Transverse colon (tissue), 4 donors: ENCODE measurements at regions not wholly inside any gene's neighbourhood (a gene's known extent, or its start where the extent isn't known, plus 50 kb on each side); places are given as distances from the start of the nearest gene placed in this dataset.

Experiments
- DNase-seq: peaks from one replicate; pipeline ENCODE4 v3.0.0-alpha.2; 2019
- H3K27ac ChIP-seq, 4 donors: fragments of 200-600 bp; sonication (generic); 2 replicates each; pipeline ENCODE4 v1.5.1; 2016 to 2018; ENCODE audit warnings: inconsistent platforms in 4 of 4
- H3K27me3 ChIP-seq: fragments of 200-600 bp; sonication (generic); 2 replicates; pipeline ENCODE4 v1.5.1; 2017; ENCODE audit warnings: inconsistent platforms
- H3K36me3 ChIP-seq, 4 donors: fragments of 200-600 bp; sonication (generic); 2 replicates each; pipeline ENCODE4 v1.5.1; 2017 to 2019; ENCODE audit warnings: inconsistent platforms in 4 of 4
- H3K4me1 ChIP-seq, 4 donors: fragments of 200-600 bp; sonication (generic); 2 replicates each; pipeline ENCODE4 v1.5.1; 2017 to 2020; ENCODE audit warnings: inconsistent platforms in 4 of 4
- H3K4me3 ChIP-seq, 4 donors: fragments of 200-600 bp; sonication (generic); 1 replicate in 1 of 4; 2 replicates in 3 of 4; pipeline versions ENCODE4 v1.5.1 to v1.6.1; 2017 to 2019; ENCODE audit warnings: inconsistent platforms in 4 of 4
- H3K9me3 ChIP-seq, 2 donors: fragments of 200-600 bp; sonication (generic); 2 replicates each; pipeline ENCODE4 v1.5.1; 2017 to 2019; ENCODE audit warnings: inconsistent platforms in 2 of 2
- EP300 ChIP-seq: sonication (generic); formaldehyde crosslinking; IDR thresholded peaks from one replicate; pipeline ENCODE4 v1.6.1; 2017; ENCODE audit warnings: antibody characterized with exemption, low read depth
- POLR2A ChIP-seq: fragments of 450-650 bp; IDR thresholded peaks from one replicate; pipeline ENCODE4 v1.6.1; 2016; ENCODE audit warnings: antibody characterized with exemption, mild to moderate bottlenecking, moderate library complexity
- POLR2AphosphoS5 ChIP-seq, 3 donors: sonication (generic); formaldehyde crosslinking; IDR thresholded peaks; one replicate each; pipeline ENCODE4 v1.6.1; 2016; ENCODE audit warnings: antibody characterized with exemption in 3 of 3
- WGBS, 2 donors: methylation state at CpG; one replicate each; pipeline ENCODE4 v1.1.5; 2018; ENCODE audit warnings: low coverage in 1 of 2; 5-methylcytosine and 5-hydroxymethylcytosine counted together
- in situ Hi-C, 4 donors: fragments of 200-750 bp; cut with MboI; loops; one replicate each; pipeline versions ENCODE4 v1.15.0 to v1.15.1; 2017; ENCODE audit warnings: low sequenced_read_pairs in 3 of 4, low pct_ligation_motif_present in 1 of 4, low pct_unique_long_range_greater_than_20kb in 1 of 4
- intact Hi-C: fragments of 100-400 bp; cut with DNase I; formaldehyde crosslinking; loops from one replicate; pipeline ENCODE4 v1.15.1; 2023; ENCODE audit warnings: low total_unique reads
- TF ChIP-seq, protein P1 (sequence below), 5 experiments: fragments of 200-600 bp in 3 of 5; fragments of 450-650 bp in 2 of 5; sonication (generic) in 3 of 5; IDR thresholded peaks; 1 replicate in 2 of 5; 2 replicates in 3 of 5; pipeline ENCODE4 v1.5.1; 2016 to 2017; ENCODE audit warnings: antibody characterized with exemption in 5 of 5, inconsistent platforms in 3 of 5, mild to moderate bottlenecking in 2 of 5, moderate library complexity in 1 of 5

DNA sequence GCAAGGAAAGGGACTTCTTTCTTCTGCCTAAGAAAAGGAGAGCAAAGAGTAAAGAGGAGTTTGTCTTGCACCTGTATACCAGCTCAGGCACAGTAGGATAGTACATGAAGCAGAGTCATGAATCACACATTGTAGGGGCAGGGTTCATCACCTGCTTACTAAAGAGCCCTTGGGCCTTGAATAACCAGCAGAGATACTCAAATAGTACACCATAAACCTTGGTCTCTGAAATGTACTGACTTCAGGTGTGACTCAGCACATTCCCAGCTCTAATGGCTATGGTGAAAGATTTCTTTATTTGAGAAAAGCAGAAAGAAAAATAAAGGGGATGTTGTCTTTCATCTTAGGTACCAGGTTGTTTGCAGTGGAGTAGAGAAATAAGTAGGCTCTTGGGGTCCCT lies 122.8 kb downstream of the KDM5D start:
- Histone ChIP-seq H3K27me3 (no peaks in the 10 kb centered on the region), H3K27ac (no peak overlapping the region), H3K36me3 (no peaks in the 10 kb centered on the region), H3K4me3 (no peak overlapping the region), H3K9me3 (no peaks in the 10 kb centered on the region), H3K4me1 (no peaks in the 10 kb centered on the region)
- no peak for DNase-seq
- TF ChIP-seq, protein P1, sequence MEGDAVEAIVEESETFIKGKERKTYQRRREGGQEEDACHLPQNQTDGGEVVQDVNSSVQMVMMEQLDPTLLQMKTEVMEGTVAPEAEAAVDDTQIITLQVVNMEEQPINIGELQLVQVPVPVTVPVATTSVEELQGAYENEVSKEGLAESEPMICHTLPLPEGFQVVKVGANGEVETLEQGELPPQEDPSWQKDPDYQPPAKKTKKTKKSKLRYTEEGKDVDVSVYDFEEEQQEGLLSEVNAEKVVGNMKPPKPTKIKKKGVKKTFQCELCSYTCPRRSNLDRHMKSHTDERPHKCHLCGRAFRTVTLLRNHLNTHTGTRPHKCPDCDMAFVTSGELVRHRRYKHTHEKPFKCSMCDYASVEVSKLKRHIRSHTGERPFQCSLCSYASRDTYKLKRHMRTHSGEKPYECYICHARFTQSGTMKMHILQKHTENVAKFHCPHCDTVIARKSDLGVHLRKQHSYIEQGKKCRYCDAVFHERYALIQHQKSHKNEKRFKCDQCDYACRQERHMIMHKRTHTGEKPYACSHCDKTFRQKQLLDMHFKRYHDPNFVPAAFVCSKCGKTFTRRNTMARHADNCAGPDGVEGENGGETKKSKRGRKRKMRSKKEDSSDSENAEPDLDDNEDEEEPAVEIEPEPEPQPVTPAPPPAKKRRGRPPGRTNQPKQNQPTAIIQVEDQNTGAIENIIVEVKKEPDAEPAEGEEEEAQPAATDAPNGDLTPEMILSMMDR (IDR thresholded peaks at IDR 0.05), result no peak
- TF ChIP-seq EP300, result no peak
- TF ChIP-seq POLR2AphosphoS5 (IDR thresholded peaks at IDR 0.05), result no peak
- TF ChIP-seq POLR2A, result no peak
- in situ Hi-C loops (no loop called here), intact Hi-C loops (no loop called here)

- Histone ChIP-seq H3K9me3 (no peaks in the 10 kb centered on the region), H3K4me3 (no peak overlapping the region), H3K27ac (no peak overlapping the region), H3K36me3 (no peaks in the 10 kb centered on the region), H3K27me3 (no peaks in the 10 kb centered on the region), H3K4me1 (no peaks in the 10 kb centered on the region)
- no peak for DNase-seq
- intact Hi-C loops (no loop called here), in situ Hi-C loops (no loop called here)
- TF ChIP-seq, protein P1 (IDR thresholded peaks at IDR 0.05), result no peak
- TF ChIP-seq POLR2AphosphoS5 (IDR thresholded peaks at IDR 0.05) (no peak), POLR2A (no peak), EP300 (no peak)
- WGBS, 2 donors, result 93% methylated on average over 3 of the region's 3 CpGs; no CpG with 5 or more reads in 1 of the 2 donors
These were observed 143.4 kb downstream of the KDM5D start for GRCh38 chrY:19601113-19601512.

- intact Hi-C loops, result no loop called here
- no peaks in the 10 kb centered on the region for H3K9me3 ChIP-seq
- in situ Hi-C loops, result no loop called here
- H3K36me3 ChIP-seq, result no peaks in the 10 kb centered on the region
- H3K27ac ChIP-seq, result no peak overlapping the region
- no peak overlapping the region for H3K4me3 ChIP-seq
- no peak for DNase-seq
- no peaks in the 10 kb centered on the region for H3K4me1 ChIP-seq
- 60% methylated on average over 1 of the region's 3 CpGs; no CpG with 5 or more reads in 1 of the 2 donors for WGBS, 2 donors
- no peaks in the 10 kb centered on the region for H3K27me3 ChIP-seq
- TF ChIP-seq POLR2A, result no peak
These were observed 143.8 kb downstream of the KDM5D start for GRCh38 chrY:19600711-19601110.

DNA sequence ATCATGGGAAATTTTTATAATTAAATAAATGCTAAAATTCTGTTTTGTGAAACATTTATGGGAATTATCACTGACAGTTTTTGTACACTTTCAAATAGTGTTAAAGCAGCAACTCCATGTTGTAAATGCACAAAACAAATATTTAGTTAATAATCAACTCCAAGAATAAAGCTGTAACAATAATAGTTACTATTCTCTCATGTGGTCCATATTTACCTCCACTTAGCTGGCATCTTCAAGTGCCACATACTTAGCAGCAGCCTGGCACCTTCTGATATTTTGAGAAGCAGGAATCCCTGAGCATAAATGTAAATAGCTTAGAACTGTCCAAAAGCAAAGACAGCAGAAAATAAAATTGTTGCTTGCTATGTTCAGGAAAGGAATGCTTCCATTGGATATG lies 154.3 kb downstream of the KDM5D start:
- Histone ChIP-seq H3K4me3 (no peak overlapping the region), H3K36me3 (no peaks in the 10 kb centered on the region), H3K4me1 (peaks cover 0 to 5% (median 0%) of the 10 kb centered on the region in 4 donors), H3K27me3 (no peaks in the 10 kb centered on the region), H3K27ac (no peak overlapping the region), H3K9me3 (no peaks in the 10 kb centered on the region)
- no peak for TF ChIP-seq EP300
- TF ChIP-seq POLR2AphosphoS5 (IDR thresholded peaks at IDR 0.05), result no peak
- TF ChIP-seq, protein P1 (IDR thresholded peaks at IDR 0.05), result no peak
- intact Hi-C loops (no loop called here), in situ Hi-C loops (no loop called here)
- DNase-seq, result no peak

DNA sequence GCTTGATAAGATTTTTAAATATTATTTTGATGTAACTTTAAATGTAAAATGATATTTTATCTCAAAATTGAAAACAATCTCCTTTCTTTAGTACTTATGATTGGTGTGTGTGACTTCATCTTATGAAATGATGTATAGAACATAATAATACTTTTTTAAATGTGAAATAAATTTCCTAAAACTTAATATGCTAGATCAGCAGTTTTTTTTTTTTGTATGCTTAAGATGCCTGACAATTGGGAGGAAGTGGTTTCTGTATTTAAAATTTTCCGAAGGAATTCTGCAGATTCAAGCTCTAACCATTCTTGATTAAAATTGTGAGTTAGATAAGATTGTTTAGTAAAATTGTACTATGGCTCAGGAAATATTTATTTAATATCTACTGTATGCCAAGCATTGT lies 154.9 kb downstream of the KDM5D start:
- no peak overlapping the region for H3K27ac ChIP-seq
- no peak overlapping the region for H3K4me3 ChIP-seq
- no peak for DNase-seq
- 88% methylated on average over 1 of the region's 1 CpG; no CpG with 5 or more reads in 1 of the 2 donors for WGBS, 2 donors
- no peak for TF ChIP-seq POLR2A
- no peak for TF ChIP-seq EP300
- no peak for TF ChIP-seq POLR2AphosphoS5 (IDR thresholded peaks at IDR 0.05)
- TF ChIP-seq, protein P1 (IDR thresholded peaks at IDR 0.05), result no peak
- H3K36me3 ChIP-seq, result no peaks in the 10 kb centered on the region
- intact Hi-C loops (no loop called here), in situ Hi-C loops (no loop called here)
- H3K9me3 ChIP-seq, result no peaks in the 10 kb centered on the region
- H3K4me1 ChIP-seq, result peaks cover 0 to 5% (median 0%) of the 10 kb centered on the region in 4 donors
- no peaks in the 10 kb centered on the region for H3K27me3 ChIP-seq
